HCT116 (cell line): ENCODE measurements at regions not wholly inside any gene's neighbourhood (a gene's known extent, or its start where the extent isn't known, plus 50 kb on each side); places are given as distances from the start of the nearest gene placed in this dataset.

Experiments used
- ATAC-seq: fragments of 200-7000 bp; cut with Tn5 transposase; 2 replicates; pipeline ENCODE4 v1.9.1; 2020; ENCODE audit warnings: mild to moderate bottlenecking, moderate library complexity
- BruUV-seq: library from RNA; stranded (reverse); fragments of 400-500 nt; replicated peaks from 2 replicates; lab custom pipeline; 2021; lab: Mats Ljungman, UMichigan
- CTCF ChIA-PET: fragments of 300-600 bp; sonication (Branson Sonifier 250); formaldehyde crosslinking; loops from one replicate; lab custom pipeline; 2021; ENCODE audit warnings: antibody characterized with exemption; lab: Charles Lee
- POLR2A ChIA-PET: fragments of 300-600, 350-600 bp; sonication (Branson Sonifier 250); formaldehyde crosslinking; loops from one replicate; lab custom pipeline; 2021; ENCODE audit warnings: antibody characterized with exemption; lab: Charles Lee
- RAD21 ChIA-PET, 2 experiments: fragments of 300-600 bp; sonication (Branson Sonifier 250); formaldehyde crosslinking; loops; one replicate each; lab custom pipeline; 2023; ENCODE audit warnings: low total read pairs in 2 of 2; ENCODE audit not compliant: uncharacterized antibody in 2 of 2, unreplicated experiment in 2 of 2, low non-redundant PET in 1 of 2; lab: Charles Lee
- DNase-seq: peaks from one replicate; pipeline ENCODE4 v3.0.0-alpha.2; 2010; ENCODE audit warnings: low read depth, low spot score
- H2AFZ ChIP-seq: fragments of 200-600 bp; shearing (Covaris generic), sonication (generic); 2 replicates; pipeline ENCODE4 v1.6.1; 2017; ENCODE audit warnings: low read depth, mixed run types, mixed read lengths, antibody characterized with exemption, low read length; ENCODE audit not compliant: poor library complexity, severe bottlenecking
- H3K27ac ChIP-seq: 2 replicates; pipeline ENCODE4 v1.5.1; 2012; ENCODE audit warnings: low read depth, low read length
- H3K27me3 ChIP-seq: fragments of 200-600 bp; sonication (generic); 2 replicates; pipeline ENCODE4 v1.6.1; 2016; ENCODE audit warnings: mixed run types, low read length, mixed read lengths; ENCODE audit not compliant: insufficient read depth
- H3K36me3 ChIP-seq, 2 experiments: fragments of 200-500 bp in 1 of 2; fragments of 200-600 bp in 1 of 2; sonication (Bioruptor generic) in 1 of 2; sonication (generic) in 1 of 2; 2 replicates each; pipeline versions ENCODE4 v1.5.1 to v1.6.1; 2014 to 2016; ENCODE audit warnings: low read length in 2 of 2, inconsistent platforms in 1 of 2, mixed read lengths in 1 of 2, mixed run types in 1 of 2; ENCODE audit not compliant: insufficient read depth in 2 of 2, control insufficient read depth in 1 of 2
- H3K4me1 ChIP-seq, 2 experiments: fragments of 200-600 bp in 1 of 2; sonication (generic) in 1 of 2; 2 replicates each; pipeline versions ENCODE4 v1.5.1 to v1.6.1; 2012 to 2017; ENCODE audit warnings: low read length in 2 of 2, inconsistent platforms in 1 of 2, mild to moderate bottlenecking in 1 of 2, mixed read lengths in 1 of 2, mixed run types in 1 of 2, moderate library complexity in 1 of 2; ENCODE audit not compliant: insufficient read depth in 2 of 2, control insufficient read depth in 1 of 2
- H3K4me2 ChIP-seq: fragments of 200-600 bp; sonication (generic); 2 replicates; pipeline ENCODE4 v1.6.1; 2017; ENCODE audit warnings: mixed run types, low read length, mixed read lengths
- H3K4me3 ChIP-seq, 2 experiments: fragments of 200-600 bp in 1 of 2; sonication (generic) in 1 of 2; replicated peaks in 1 of 2; 2 replicates each; pipeline ENCODE4 v1.5.1; 2011 to 2016; ENCODE audit warnings: low read length in 2 of 2, control low read depth in 1 of 2, low read depth in 1 of 2, mild to moderate bottlenecking in 1 of 2, mixed read lengths in 1 of 2, mixed run types in 1 of 2
- H3K79me2 ChIP-seq: fragments of 200-600 bp; sonication (generic); 2 replicates; pipeline ENCODE4 v1.6.1; 2017; ENCODE audit warnings: mild to moderate bottlenecking, mixed run types, low read length, moderate library complexity, mixed read lengths; ENCODE audit not compliant: insufficient read depth
- H3K9ac ChIP-seq: fragments of 200-600 bp; sonication (generic); 2 replicates; pipeline ENCODE4 v1.6.1; 2016; ENCODE audit warnings: low read length, mixed read lengths
- H3K9me2 ChIP-seq: fragments of 200-600 bp; sonication (generic), shearing (Covaris generic); 2 replicates; pipeline ENCODE4 v1.6.1; 2017; ENCODE audit warnings: mixed run types, mild to moderate bottlenecking, moderate library complexity; ENCODE audit not compliant: insufficient read depth
- H3K9me3 ChIP-seq, 2 experiments: fragments of 200-500 bp in 1 of 2; fragments of 200-600 bp in 1 of 2; sonication (Bioruptor generic) in 1 of 2; sonication (generic) in 1 of 2; 2 replicates each; pipeline ENCODE4 v1.6.1; 2014 to 2017; ENCODE audit warnings: low read length in 2 of 2, mixed read lengths in 2 of 2, inconsistent platforms in 1 of 2, low read depth in 1 of 2, mild to moderate bottlenecking in 1 of 2, mixed run types in 1 of 2, moderate library complexity in 1 of 2; ENCODE audit not compliant: control insufficient read depth in 1 of 2, insufficient read depth in 1 of 2
- H4K20me1 ChIP-seq: fragments of 200-600 bp; sonication (generic), shearing (Covaris generic); 2 replicates; pipeline ENCODE4 v1.6.1; 2017; ENCODE audit warnings: mixed run types, mild to moderate bottlenecking, moderate library complexity; ENCODE audit not compliant: insufficient read depth
- ATF3 ChIP-seq: IDR thresholded peaks from 2 replicates; pipeline ENCODE4 v1.6.1; 2012
- EGR1 ChIP-seq: IDR thresholded peaks from 2 replicates; pipeline ENCODE4 v1.6.1; 2012; ENCODE audit warnings: low read depth
- EZH2phosphoT487 ChIP-seq: fragments of 200-600 bp; IDR thresholded peaks from 2 replicates; pipeline ENCODE4 v1.6.1; 2018; ENCODE audit warnings: antibody characterized with exemption, borderline replicate concordance
- FOSL1 ChIP-seq: IDR thresholded peaks from 2 replicates; pipeline ENCODE4 v1.6.1; 2012; ENCODE audit warnings: low read depth
- JUND ChIP-seq: IDR thresholded peaks from 2 replicates; pipeline ENCODE4 v1.6.1; 2012
- POLR2A ChIP-seq: IDR thresholded peaks from 2 replicates; pipeline ENCODE4 v1.7.0; 2011; ENCODE audit warnings: borderline replicate concordance; ENCODE audit not compliant: insufficient read depth, insufficient read length; ENCODE audit errors: extremely low read depth
- POLR2AphosphoS5 ChIP-seq: IDR thresholded peaks from 2 replicates; pipeline ENCODE4 v1.6.1; 2011; ENCODE audit warnings: mild to moderate bottlenecking, low read depth, low read length, moderate library complexity
- RAD21 ChIP-seq: IDR thresholded peaks from 2 replicates; pipeline ENCODE4 v1.6.1; 2012; ENCODE audit warnings: low read depth, mild to moderate bottlenecking
- REST ChIP-seq: IDR thresholded peaks from 2 replicates; pipeline ENCODE4 v1.6.1; 2012; ENCODE audit warnings: low read depth
- SIN3A ChIP-seq: IDR thresholded peaks from 2 replicates; pipeline ENCODE4 v1.6.1; 2012; ENCODE audit warnings: low read depth
- SP1 ChIP-seq: IDR thresholded peaks from 2 replicates; pipeline ENCODE4 v1.6.1; 2012; ENCODE audit warnings: low read depth
- ZFX ChIP-seq: fragments of 450-650 bp; IDR thresholded peaks from 2 replicates; pipeline ENCODE4 v1.6.1; 2017
- intact Hi-C: fragments of 100-400 bp; cut with micrococcal nuclease; formaldehyde crosslinking; loops from 2 replicates; pipeline ENCODE4 v1.10.0; 2022

GRCh38 chr18:75582406-75582821 lies 154.9 kb upstream of the SMIM21 start (continued):
- no peak for TF ChIP-seq POLR2AphosphoS5

- intact Hi-C loops, result no loop called here
Measured at GRCh38 chr18:75581336-75582131, 154.0 kb upstream of the SMIM21 start.

More at GRCh38 chr18:75581336-75582131, 154.0 kb upstream of the SMIM21 start:
- Histone ChIP-seq H3K4me3 (no peak overlapping the region), H2AFZ (no peak overlapping the region), H3K27ac (no peak overlapping the region), H3K9me2 (no peaks in the 10 kb centered on the region), H3K27me3 (no peaks in the 10 kb centered on the region), H3K36me3 (no peaks in the 10 kb centered on the region), H3K9me3 (no peaks in the 10 kb centered on the region), H4K20me1 (no peaks in the 10 kb centered on the region), H3K9ac (no peak overlapping the region), H3K4me1 (no peaks in the 10 kb centered on the region), H3K79me2 (no peaks in the 10 kb centered on the region), H3K4me2 (no peak overlapping the region)
- BruUV-seq, result no TSS peak
- POLR2A ChIA-PET, result no interaction called here
- no peak for DNase-seq
- CTCF ChIA-PET, result no interaction called here
- ATAC-seq, result no peak
- RAD21 ChIA-PET, result no interaction called here
- no peak for TF ChIP-seq EZH2phosphoT487
- no peak for TF ChIP-seq SIN3A
- no peak for TF ChIP-seq JUND
- TF ChIP-seq SP1, result no peak
- TF ChIP-seq ZFX, result no peak
- no peak for TF ChIP-seq ATF3
- TF ChIP-seq FOSL1, result no peak
- TF ChIP-seq POLR2A, result no peak
- no peak for TF ChIP-seq RAD21
- no peak for TF ChIP-seq REST
- no peak for TF ChIP-seq EGR1
